ENCODE measurements at regions not wholly inside any gene's neighbourhood (a gene's known extent, or its start where the extent isn't known, plus 50 kb on each side); places are given as distances from the start of the nearest gene placed in this dataset.

- TF ChIP-seq, protein P1, sequence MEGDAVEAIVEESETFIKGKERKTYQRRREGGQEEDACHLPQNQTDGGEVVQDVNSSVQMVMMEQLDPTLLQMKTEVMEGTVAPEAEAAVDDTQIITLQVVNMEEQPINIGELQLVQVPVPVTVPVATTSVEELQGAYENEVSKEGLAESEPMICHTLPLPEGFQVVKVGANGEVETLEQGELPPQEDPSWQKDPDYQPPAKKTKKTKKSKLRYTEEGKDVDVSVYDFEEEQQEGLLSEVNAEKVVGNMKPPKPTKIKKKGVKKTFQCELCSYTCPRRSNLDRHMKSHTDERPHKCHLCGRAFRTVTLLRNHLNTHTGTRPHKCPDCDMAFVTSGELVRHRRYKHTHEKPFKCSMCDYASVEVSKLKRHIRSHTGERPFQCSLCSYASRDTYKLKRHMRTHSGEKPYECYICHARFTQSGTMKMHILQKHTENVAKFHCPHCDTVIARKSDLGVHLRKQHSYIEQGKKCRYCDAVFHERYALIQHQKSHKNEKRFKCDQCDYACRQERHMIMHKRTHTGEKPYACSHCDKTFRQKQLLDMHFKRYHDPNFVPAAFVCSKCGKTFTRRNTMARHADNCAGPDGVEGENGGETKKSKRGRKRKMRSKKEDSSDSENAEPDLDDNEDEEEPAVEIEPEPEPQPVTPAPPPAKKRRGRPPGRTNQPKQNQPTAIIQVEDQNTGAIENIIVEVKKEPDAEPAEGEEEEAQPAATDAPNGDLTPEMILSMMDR (IDR thresholded peaks at IDR 0.05) = no peak
- TF ChIP-seq POLR2A (IDR thresholded peaks at IDR 0.05) = no peak
Observed at GRCh38 chr16:86048882-86049585, 150.1 kb downstream of the IRF8 start.

All from tibial nerve (tissue), 3 donors.